ENCODE measurements at regions not wholly inside any gene's neighbourhood (a gene's known extent, or its start where the extent isn't known, plus 50 kb on each side); places are given as distances from the start of the nearest gene placed in this dataset.
"Not testable (repeated sequence)": the region's sequence is repeated elsewhere in the genome, so short reads cannot be mapped to it uniquely, and the experiment has no call there.

DNA sequence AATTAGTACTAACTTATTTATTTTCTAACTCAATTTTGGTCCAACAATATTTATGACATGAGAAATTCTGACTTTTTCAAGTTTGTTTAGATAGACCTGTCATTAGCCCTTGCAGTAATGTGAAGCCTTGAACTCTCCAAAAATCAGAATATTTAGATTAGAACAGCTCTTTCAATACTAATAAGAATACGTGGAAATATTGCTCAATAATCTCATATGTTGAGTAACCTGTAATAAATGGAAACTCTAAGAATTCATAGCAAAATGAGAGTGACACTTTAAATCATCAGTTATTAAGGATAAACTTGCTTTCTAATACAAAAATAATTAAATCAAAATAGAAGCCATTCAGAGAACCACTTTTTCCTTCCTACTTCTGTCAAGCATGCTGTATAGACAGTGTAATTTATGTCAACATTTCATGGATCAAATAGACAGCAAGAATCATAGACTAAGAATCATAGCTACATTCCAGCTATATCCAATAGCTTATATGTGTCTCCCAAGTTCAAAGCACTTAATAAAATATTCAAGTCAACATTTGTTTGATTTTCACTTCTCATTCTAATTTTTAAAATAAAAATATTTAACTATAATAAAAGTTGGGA, 710.3 kb upstream of the SOX11 start:
- Histone ChIP-seq H3K9me3 (ENCODE audit: severe bottlenecking) (no peaks in the 10 kb centered on the region), H3K27me3 (ENCODE audit: insufficient read depth, low read depth, severe bottlenecking) (no peaks in the 10 kb centered on the region), H3K4me3 (ENCODE audit: low read depth, low read length) (no peak overlapping the region), H3K36me3 (no peaks in the 10 kb centered on the region), H3K27ac (no peak overlapping the region)
- DNase-seq = no peak
- TF ChIP-seq, protein P1, sequence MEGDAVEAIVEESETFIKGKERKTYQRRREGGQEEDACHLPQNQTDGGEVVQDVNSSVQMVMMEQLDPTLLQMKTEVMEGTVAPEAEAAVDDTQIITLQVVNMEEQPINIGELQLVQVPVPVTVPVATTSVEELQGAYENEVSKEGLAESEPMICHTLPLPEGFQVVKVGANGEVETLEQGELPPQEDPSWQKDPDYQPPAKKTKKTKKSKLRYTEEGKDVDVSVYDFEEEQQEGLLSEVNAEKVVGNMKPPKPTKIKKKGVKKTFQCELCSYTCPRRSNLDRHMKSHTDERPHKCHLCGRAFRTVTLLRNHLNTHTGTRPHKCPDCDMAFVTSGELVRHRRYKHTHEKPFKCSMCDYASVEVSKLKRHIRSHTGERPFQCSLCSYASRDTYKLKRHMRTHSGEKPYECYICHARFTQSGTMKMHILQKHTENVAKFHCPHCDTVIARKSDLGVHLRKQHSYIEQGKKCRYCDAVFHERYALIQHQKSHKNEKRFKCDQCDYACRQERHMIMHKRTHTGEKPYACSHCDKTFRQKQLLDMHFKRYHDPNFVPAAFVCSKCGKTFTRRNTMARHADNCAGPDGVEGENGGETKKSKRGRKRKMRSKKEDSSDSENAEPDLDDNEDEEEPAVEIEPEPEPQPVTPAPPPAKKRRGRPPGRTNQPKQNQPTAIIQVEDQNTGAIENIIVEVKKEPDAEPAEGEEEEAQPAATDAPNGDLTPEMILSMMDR (IDR thresholded peaks at IDR 0.05; ENCODE audit: low read depth, low read length) = no peak

DNA sequence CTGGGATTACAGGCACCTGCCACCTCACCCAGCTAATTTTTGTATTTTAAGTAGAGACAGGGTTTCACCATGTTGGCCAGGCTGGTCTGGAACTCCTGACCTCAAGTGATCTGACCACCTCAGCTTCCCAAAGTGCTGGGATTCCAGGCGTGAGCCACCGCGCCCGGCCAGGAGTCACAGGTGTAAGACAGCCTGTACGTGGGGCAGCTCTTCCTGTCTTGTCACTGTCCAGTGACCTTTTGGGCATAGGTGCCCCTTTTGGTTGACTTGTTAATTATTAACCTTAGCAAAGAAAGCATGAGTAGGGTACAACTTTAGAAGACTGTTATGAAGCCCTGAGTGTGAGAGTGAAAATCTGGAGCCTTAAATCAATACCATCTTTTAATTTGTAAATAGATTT, 703.7 kb upstream of the SOX11 start:
- H3K27me3 ChIP-seq (ENCODE audit: insufficient read depth, low read depth, severe bottlenecking); DNase-seq; H3K4me3 ChIP-seq (ENCODE audit: low read depth, low read length); H3K9me3 ChIP-seq (ENCODE audit: severe bottlenecking); H3K36me3 ChIP-seq; H3K27ac ChIP-seq: not testable (repeated sequence)

DNA sequence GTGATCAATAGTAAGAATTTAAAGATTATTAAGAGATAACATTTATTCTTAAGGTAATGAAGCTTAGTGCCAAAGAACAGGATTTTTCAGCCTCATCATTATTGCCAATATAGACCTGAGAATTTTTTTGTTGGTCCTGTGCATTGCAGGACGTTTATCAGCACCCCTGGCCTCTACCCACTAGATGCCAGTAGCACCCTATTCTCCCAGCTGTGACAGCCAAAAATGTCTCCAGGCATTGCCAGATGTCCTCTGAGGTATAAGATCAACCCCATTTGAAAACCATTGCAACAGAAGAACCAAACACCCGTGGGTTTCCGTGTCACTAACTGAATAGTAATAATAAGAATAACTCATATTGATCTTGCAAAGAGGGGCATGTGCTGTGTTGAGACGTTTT, 700.0 kb upstream of the SOX11 start:
- H3K27me3 ChIP-seq (ENCODE audit: insufficient read depth, low read depth, severe bottlenecking) = no peaks in the 10 kb centered on the region
- peak; percentile 49 for DNase-seq
- no peaks in the 10 kb centered on the region for H3K9me3 ChIP-seq (ENCODE audit: severe bottlenecking)
- TF ChIP-seq, protein P1 (IDR thresholded peaks at IDR 0.05; ENCODE audit: low read depth, low read length) = peak; percentile 52; the same call in 1 of the 2 replicates
- no peak overlapping the region for H3K27ac ChIP-seq
- H3K36me3 ChIP-seq = no peaks in the 10 kb centered on the region
- H3K4me3 ChIP-seq (ENCODE audit: low read depth, low read length) = no peak overlapping the region

DNA sequence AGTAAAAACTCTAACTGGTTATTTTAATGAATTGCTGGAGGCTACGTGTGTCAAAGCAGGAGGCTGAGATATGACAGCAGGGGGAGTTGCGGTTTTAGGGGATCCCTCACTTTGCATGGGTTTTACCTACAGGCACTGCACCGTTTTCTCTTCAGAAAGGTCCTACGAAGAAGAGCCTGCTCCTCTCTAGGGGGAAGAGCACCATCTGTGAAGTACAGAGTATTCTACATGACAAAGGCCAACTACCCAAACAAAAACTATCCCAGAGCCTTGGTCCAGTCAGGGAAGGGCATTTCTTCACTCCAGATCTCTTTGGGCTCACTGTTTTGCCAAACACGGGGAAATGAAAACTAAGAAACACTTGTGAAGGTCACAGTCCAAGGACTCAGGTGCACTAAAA, 696.7 kb upstream of the SOX11 start:
- TF ChIP-seq, protein P1 (IDR thresholded peaks at IDR 0.05; ENCODE audit: low read depth, low read length) = peak; percentile 31; the same call in 1 of the 2 replicates
- H3K27ac ChIP-seq = no peak overlapping the region
- peak; percentile 33 for DNase-seq
- no peaks in the 10 kb centered on the region for H3K36me3 ChIP-seq
- no peak overlapping the region for H3K4me3 ChIP-seq (ENCODE audit: low read depth, low read length)
- no peaks in the 10 kb centered on the region for H3K27me3 ChIP-seq (ENCODE audit: insufficient read depth, low read depth, severe bottlenecking)
- peaks cover 2% of the 10 kb centered on the region for H3K9me3 ChIP-seq (ENCODE audit: severe bottlenecking)

DNA sequence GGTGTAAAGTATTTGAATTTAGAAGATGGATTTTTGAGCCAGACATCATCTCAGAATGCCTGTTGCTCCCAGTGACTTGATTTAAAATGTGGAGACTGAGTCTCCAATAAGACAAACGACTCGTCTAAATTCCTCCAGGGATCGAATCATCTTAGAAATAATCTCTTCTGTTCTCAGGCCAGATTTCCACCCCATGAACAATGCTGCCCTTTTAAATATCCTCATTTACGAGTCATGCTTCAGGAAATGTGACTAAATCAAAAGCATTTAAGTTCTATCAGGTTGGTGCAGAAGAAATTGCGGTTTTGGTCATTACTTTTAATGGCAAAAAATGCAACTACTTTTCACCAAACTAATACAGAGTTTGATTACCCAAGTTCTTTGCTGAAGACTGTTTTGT, 684.6 kb upstream of the SOX11 start:
- H3K4me3 ChIP-seq (ENCODE audit: low read depth, low read length) = no peak overlapping the region
- no peaks in the 10 kb centered on the region for H3K9me3 ChIP-seq (ENCODE audit: severe bottlenecking)
- no peaks in the 10 kb centered on the region for H3K27me3 ChIP-seq (ENCODE audit: insufficient read depth, low read depth, severe bottlenecking)
- TF ChIP-seq, protein P1 (IDR thresholded peaks at IDR 0.05; ENCODE audit: low read depth, low read length) = no peak
- DNase-seq = no peak
- H3K36me3 ChIP-seq = no peaks in the 10 kb centered on the region
- H3K27ac ChIP-seq = no peak overlapping the region

- no peaks in the 10 kb centered on the region for H3K27me3 ChIP-seq (ENCODE audit: insufficient read depth, low read depth, severe bottlenecking)
- H3K4me3 ChIP-seq (ENCODE audit: low read depth, low read length) = no peak overlapping the region
- H3K27ac ChIP-seq = no peak overlapping the region
- no peak for DNase-seq
- TF ChIP-seq, protein P1 (IDR thresholded peaks at IDR 0.05; ENCODE audit: low read depth, low read length) = no peak
- H3K36me3 ChIP-seq = no peaks in the 10 kb centered on the region; the same call in 1 of the 2 replicates
- H3K9me3 ChIP-seq (ENCODE audit: severe bottlenecking) = peaks cover 11% of the 10 kb centered on the region
Observed at GRCh38 chr2:5019324-5019723, 672.9 kb upstream of the SOX11 start.

All from WERI-Rb-1 (cell line).